ENCODE measurements at regions not wholly inside any gene's neighbourhood (a gene's known extent, or its start where the extent isn't known, plus 50 kb on each side); places are given as distances from the start of the nearest gene placed in this dataset.

GRCh38 chr1:3954170-3955169 lies 54.4 kb upstream of the C1orf174 start:
- no peak for DNase-seq

GRCh38 chr1:3955196-3955772 lies 55.2 kb upstream of the C1orf174 start:
- DNase-seq: no peak

GRCh38 chr1:3956527-3957170 lies 56.6 kb upstream of the C1orf174 start:
- DNase-seq: no peak

- no peak for DNase-seq
Measured at GRCh38 chr1:3959361-3959760, 59.3 kb upstream of the C1orf174 start.

GRCh38 chr1:3963554-3963953 lies 63.5 kb upstream of the C1orf174 start:
- DNase-seq: no peak

GRCh38 chr1:3965693-3966092 lies 65.6 kb upstream of the C1orf174 start:
- DNase-seq: no peak

- no peak for DNase-seq
Measured at GRCh38 chr1:3968851-3969250, 68.8 kb upstream of the C1orf174 start.

- no peak for DNase-seq
Measured at GRCh38 chr1:3971981-3972380, 71.9 kb upstream of the C1orf174 start.

- DNase-seq: no peak
Measured at GRCh38 chr1:3975903-3976630, 76.0 kb upstream of the C1orf174 start.

- DNase-seq: no peak
Measured at GRCh38 chr1:3976821-3977220, 76.7 kb upstream of the C1orf174 start.

- DNase-seq: no peak
Measured at GRCh38 chr1:3978196-3978989, 78.3 kb upstream of the C1orf174 start.

- no peak for DNase-seq
Measured at GRCh38 chr1:3978990-3979325, 78.9 kb upstream of the C1orf174 start.

- DNase-seq: no peak
Measured at GRCh38 chr1:3981261-3981660, 81.2 kb upstream of the C1orf174 start.

- no peak for DNase-seq
Measured at GRCh38 chr1:3981746-3982505, 81.9 kb upstream of the C1orf174 start.

- DNase-seq: no peak
Measured at GRCh38 chr1:3983181-3983580, 83.1 kb upstream of the C1orf174 start.

GRCh38 chr1:3984586-3984985 lies 84.5 kb upstream of the C1orf174 start:
- DNase-seq: no peak

- DNase-seq: no peak
Measured at GRCh38 chr1:3986686-3987218, 86.7 kb upstream of the C1orf174 start.

GRCh38 chr1:3987669-3988235 lies 87.7 kb upstream of the C1orf174 start:
- no peak for DNase-seq

- DNase-seq: no peak
Measured at GRCh38 chr1:3988431-3988830, 88.4 kb upstream of the C1orf174 start.

GRCh38 chr1:3989465-3989864 lies 89.4 kb upstream of the C1orf174 start:
- DNase-seq: no peak

GRCh38 chr1:3992103-3992556 lies 92.1 kb upstream of the C1orf174 start:
- no peak for DNase-seq

All from activated naive CD4-positive, alpha-beta T cell treated with Interleukin-2 at 50 U/mL for 16 hours (primary cell).